ENCODE measurements at regions not wholly inside any gene's neighbourhood (a gene's known extent, or its start where the extent isn't known, plus 50 kb on each side); places are given as distances from the start of the nearest gene placed in this dataset.

GRCh38 chr13:89324582-89324981 is 1653.4 kb downstream of the SLITRK5 start:
- no TSS peak for BruUV-seq (replicated peaks)
- Histone ChIP-seq H3K9me2 (ENCODE audit: insufficient read depth) (no peaks in the 10 kb centered on the region; the same call in 1 of the 2 replicates), H3K4me2 (peak overlapping the region; percentile 16; the same call in 1 of the 2 replicates), H3K9me3 (ENCODE audit: insufficient read depth, low read depth) (no peaks in the 10 kb centered on the region), H3F3A (ENCODE audit: insufficient read depth, low read depth) (no peaks in the 10 kb centered on the region), H3K4me1 (replicated peaks; ENCODE audit: insufficient read depth) (no peaks in the 10 kb centered on the region), H3K36me3 (ENCODE audit: low read depth) (no peaks in the 10 kb centered on the region), H2AFZ (no peak overlapping the region), H3K27me3 (ENCODE audit: insufficient read depth, low read depth) (no peaks in the 10 kb centered on the region), H3K79me2 (ENCODE audit: low read depth) (no peaks in the 10 kb centered on the region), H4K20me1 (ENCODE audit: insufficient read depth) (no peaks in the 10 kb centered on the region), H3K27ac (no peak overlapping the region), H3K4me3 (no peak overlapping the region)
- intact Hi-C loops (cut with micrococcal nuclease; ENCODE audit: unreplicated experiment) = no loop called here
- no peak for DNase-seq
- POLR2A ChIA-PET (ENCODE audit: unreplicated experiment) = no interaction called here
- CTCF ChIA-PET = no interaction called here
- TF ChIP-seq, protein P1, sequence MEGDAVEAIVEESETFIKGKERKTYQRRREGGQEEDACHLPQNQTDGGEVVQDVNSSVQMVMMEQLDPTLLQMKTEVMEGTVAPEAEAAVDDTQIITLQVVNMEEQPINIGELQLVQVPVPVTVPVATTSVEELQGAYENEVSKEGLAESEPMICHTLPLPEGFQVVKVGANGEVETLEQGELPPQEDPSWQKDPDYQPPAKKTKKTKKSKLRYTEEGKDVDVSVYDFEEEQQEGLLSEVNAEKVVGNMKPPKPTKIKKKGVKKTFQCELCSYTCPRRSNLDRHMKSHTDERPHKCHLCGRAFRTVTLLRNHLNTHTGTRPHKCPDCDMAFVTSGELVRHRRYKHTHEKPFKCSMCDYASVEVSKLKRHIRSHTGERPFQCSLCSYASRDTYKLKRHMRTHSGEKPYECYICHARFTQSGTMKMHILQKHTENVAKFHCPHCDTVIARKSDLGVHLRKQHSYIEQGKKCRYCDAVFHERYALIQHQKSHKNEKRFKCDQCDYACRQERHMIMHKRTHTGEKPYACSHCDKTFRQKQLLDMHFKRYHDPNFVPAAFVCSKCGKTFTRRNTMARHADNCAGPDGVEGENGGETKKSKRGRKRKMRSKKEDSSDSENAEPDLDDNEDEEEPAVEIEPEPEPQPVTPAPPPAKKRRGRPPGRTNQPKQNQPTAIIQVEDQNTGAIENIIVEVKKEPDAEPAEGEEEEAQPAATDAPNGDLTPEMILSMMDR (conservative IDR thresholded peaks at IDR 0.05) = no peak
- no peak for TF ChIP-seq EZH2 (IDR thresholded peaks at IDR 0.05; ENCODE audit: low read depth)

- intact Hi-C loops (cut with micrococcal nuclease; ENCODE audit: unreplicated experiment) = no loop called here
- POLR2A ChIA-PET (ENCODE audit: unreplicated experiment) = no interaction called here
- no TSS peak for BruUV-seq (replicated peaks)
- Histone ChIP-seq H3F3A (ENCODE audit: insufficient read depth, low read depth) (no peaks in the 10 kb centered on the region), H2AFZ (0 out of 2 replicates have a peak overlapping the region, but pooled peaks have one; percentile 12), H3K27ac (no peak overlapping the region), H4K20me1 (ENCODE audit: insufficient read depth) (no peaks in the 10 kb centered on the region), H3K9me3 (ENCODE audit: insufficient read depth, low read depth) (no peaks in the 10 kb centered on the region), H3K36me3 (ENCODE audit: low read depth) (no peaks in the 10 kb centered on the region), H3K4me2 (no peak overlapping the region), H3K79me2 (ENCODE audit: low read depth) (no peaks in the 10 kb centered on the region), H3K4me1 (replicated peaks; ENCODE audit: insufficient read depth) (no peaks in the 10 kb centered on the region), H3K27me3 (ENCODE audit: insufficient read depth, low read depth) (no peaks in the 10 kb centered on the region), H3K9me2 (ENCODE audit: insufficient read depth) (no peaks in the 10 kb centered on the region), H3K4me3 (no peak overlapping the region)
- no peak for DNase-seq
- CTCF ChIA-PET = no interaction called here
- TF ChIP-seq, protein P1 (conservative IDR thresholded peaks at IDR 0.05) = no peak
- no peak for TF ChIP-seq EZH2 (IDR thresholded peaks at IDR 0.05; ENCODE audit: low read depth)
Observed at GRCh38 chr13:89343165-89343564, 1672.0 kb downstream of the SLITRK5 start.

GRCh38 chr13:89352384-89352783 is 1681.2 kb downstream of the SLITRK5 start:
- H3K4me1 ChIP-seq (replicated peaks; ENCODE audit: insufficient read depth) = no peaks in the 10 kb centered on the region
- BruUV-seq (replicated peaks) = no TSS peak
- no peaks in the 10 kb centered on the region for H3K9me3 ChIP-seq (ENCODE audit: insufficient read depth, low read depth)
- H3F3A ChIP-seq (ENCODE audit: insufficient read depth, low read depth) = no peaks in the 10 kb centered on the region
- no peaks in the 10 kb centered on the region for H3K9me2 ChIP-seq (ENCODE audit: insufficient read depth)
- CTCF ChIA-PET = no interaction called here
- no peaks in the 10 kb centered on the region for H3K36me3 ChIP-seq (ENCODE audit: low read depth)
- H4K20me1 ChIP-seq (ENCODE audit: insufficient read depth) = no peaks in the 10 kb centered on the region
- POLR2A ChIA-PET (ENCODE audit: unreplicated experiment) = no interaction called here
- no peak overlapping the region; the same call in 1 of the 2 replicates for H2AFZ ChIP-seq
- no peaks in the 10 kb centered on the region for H3K27me3 ChIP-seq (ENCODE audit: insufficient read depth, low read depth)
- TF ChIP-seq, protein P1 (conservative IDR thresholded peaks at IDR 0.05) = no peak
- TF ChIP-seq EZH2 (IDR thresholded peaks at IDR 0.05; ENCODE audit: low read depth) = no peak
- H3K4me3 ChIP-seq = no peak overlapping the region
- DNase-seq = no peak
- H3K27ac ChIP-seq = no peak overlapping the region
- H3K79me2 ChIP-seq (ENCODE audit: low read depth) = no peaks in the 10 kb centered on the region
- no peak overlapping the region for H3K4me2 ChIP-seq
- intact Hi-C loops (cut with micrococcal nuclease; ENCODE audit: unreplicated experiment) = no loop called here
